Endodermal cell (in vitro differentiated cells): ENCODE measurements at regions not wholly inside any gene's neighbourhood (a gene's known extent, or its start where the extent isn't known, plus 50 kb on each side); places are given as distances from the start of the nearest gene placed in this dataset.

Experiments
- DNase-seq: peaks from one replicate; pipeline ENCODE4 v3.0.0-alpha.2; 2017
- H3K27ac ChIP-seq: 2 replicates; pipeline ENCODE4 v1.5.1; 2013; ENCODE audit warnings: mild to moderate bottlenecking, low read depth, low read length, moderate library complexity
- H3K27me3 ChIP-seq: 2 replicates; pipeline ENCODE4 v1.6.1; 2013; ENCODE audit warnings: mild to moderate bottlenecking, low read length, moderate library complexity; ENCODE audit not compliant: insufficient read depth, control insufficient read depth, poor library complexity, severe bottlenecking
- H3K36me3 ChIP-seq: 2 replicates; pipeline ENCODE4 v1.7.0; 2013; ENCODE audit warnings: mild to moderate bottlenecking, low read length, moderate library complexity; ENCODE audit not compliant: control insufficient read depth, insufficient read depth
- H3K4me1 ChIP-seq: one replicate; pipeline ENCODE4 v1.7.0; 2013; ENCODE audit warnings: low read length; ENCODE audit not compliant: control insufficient read depth, insufficient read depth
- H3K4me3 ChIP-seq: 2 replicates; pipeline ENCODE4 v1.5.1; 2013; ENCODE audit warnings: mild to moderate bottlenecking, low read length, moderate library complexity
- H3K9ac ChIP-seq: 2 replicates; pipeline ENCODE4 v1.6.1; 2013; ENCODE audit warnings: mild to moderate bottlenecking, low read length, moderate library complexity; ENCODE audit not compliant: poor library complexity, severe bottlenecking; ENCODE audit errors: extremely low read depth
- H3K9me3 ChIP-seq: 2 replicates; pipeline ENCODE4 v1.6.1; 2013; ENCODE audit warnings: mild to moderate bottlenecking, low read length, moderate library complexity; ENCODE audit not compliant: control insufficient read depth
- H3K27ac Mint-ChIP-seq: 2 replicates; pipeline ENCODE4 v1.8.0; 2020; ENCODE audit warnings: mixed read lengths
- H3K27me3 Mint-ChIP-seq: 2 replicates; pipeline ENCODE4 v1.8.0; 2021; ENCODE audit warnings: mild to moderate bottlenecking, mixed read lengths; ENCODE audit not compliant: insufficient read depth
- H3K36me3 Mint-ChIP-seq: 2 replicates; pipeline ENCODE4 v1.8.0; 2020; ENCODE audit warnings: low read depth, mixed read lengths
- H3K4me1 Mint-ChIP-seq: 2 replicates; pipeline ENCODE4 v1.8.0; 2020; ENCODE audit warnings: mixed read lengths
- H3K4me3 Mint-ChIP-seq: 2 replicates; pipeline ENCODE4 v1.8.0; 2020; ENCODE audit warnings: mild to moderate bottlenecking, moderate library complexity, mixed read lengths
- H3K9me3 Mint-ChIP-seq: 2 replicates; pipeline ENCODE4 v1.8.0; 2020; ENCODE audit warnings: mild to moderate bottlenecking, mixed read lengths
- CTCF ChIP-seq: fragments of 200-600 bp; sonication (generic); conservative IDR thresholded peaks from 2 replicates; pipeline ENCODE4 v1.5.0; 2021; ENCODE audit warnings: antibody characterized with exemption, mild to moderate bottlenecking
- WGBS, 2 experiments: methylation state at CpG; one replicate each; pipeline versions ENCODE4 v1.1.5 to v1.1.7; 2013; ENCODE audit warnings: missing lambda C conversion rate in 2 of 2, mixed read lengths in 1 of 2; ENCODE audit not compliant: insufficient coverage in 1 of 2, insufficient read length in 1 of 2; 5-methylcytosine and 5-hydroxymethylcytosine counted together

- Histone ChIP-seq H3K36me3 (no peaks in the 10 kb centered on the region), H3K27me3 (peaks cover 46% of the 10 kb centered on the region), H3K9me3 (no peaks in the 10 kb centered on the region), H3K4me3 (no peak overlapping the region), H3K4me1 (peaks cover 6% of the 10 kb centered on the region), H3K9ac (no peak overlapping the region), H3K27ac (no peak overlapping the region)
- H3K4me1 Mint-ChIP-seq: peaks cover 11% of the 10 kb centered on the region
- peaks cover 13% of the 10 kb centered on the region for H3K27me3 Mint-ChIP-seq
- H3K27ac Mint-ChIP-seq: no peak overlapping the region
- no peak for DNase-seq
- no peaks in the 10 kb centered on the region for H3K36me3 Mint-ChIP-seq
- no peak overlapping the region for H3K4me3 Mint-ChIP-seq
- 88 to 100% methylated on average over 1 to 3 of the region's 3 CpGs for WGBS, 2 experiments
- no peak for TF ChIP-seq CTCF
- H3K9me3 Mint-ChIP-seq: no peaks in the 10 kb centered on the region
Observed at GRCh38 chr10:8978100-8978499, 923.6 kb downstream of the GATA3 start.

- H3K4me3 ChIP-seq: no peak overlapping the region
- peaks cover 45% of the 10 kb centered on the region for H3K27me3 ChIP-seq
- H3K9me3 Mint-ChIP-seq: peaks cover 4% of the 10 kb centered on the region
- H3K27me3 Mint-ChIP-seq: peaks cover 13% of the 10 kb centered on the region
- WGBS, 2 experiments: 91 to 100% methylated on average over 1 to 4 of the region's 4 CpGs
- no peak overlapping the region for H3K27ac Mint-ChIP-seq
- H3K9ac ChIP-seq: no peak overlapping the region
- no peak overlapping the region for H3K27ac ChIP-seq
- no peaks in the 10 kb centered on the region for H3K36me3 ChIP-seq
- DNase-seq: no peak
- no peaks in the 10 kb centered on the region for H3K9me3 ChIP-seq
- TF ChIP-seq CTCF: no peak
- H3K36me3 Mint-ChIP-seq: no peaks in the 10 kb centered on the region
- no peak overlapping the region for H3K4me3 Mint-ChIP-seq
- peaks cover 11% of the 10 kb centered on the region for H3K4me1 Mint-ChIP-seq
- H3K4me1 ChIP-seq: peaks cover 6% of the 10 kb centered on the region
Observed at GRCh38 chr10:8979976-8980375, 925.5 kb downstream of the GATA3 start.

GRCh38 chr10:8981277-8981676, 926.8 kb downstream of the GATA3 start:
- Histone ChIP-seq H3K9me3 (no peaks in the 10 kb centered on the region), H3K36me3 (no peaks in the 10 kb centered on the region), H3K9ac (no peak overlapping the region), H3K27me3 (peaks cover 44% of the 10 kb centered on the region), H3K4me1 (no peaks in the 10 kb centered on the region), H3K27ac (no peak overlapping the region), H3K4me3 (no peak overlapping the region)
- H3K36me3 Mint-ChIP-seq: no peaks in the 10 kb centered on the region
- no peak overlapping the region for H3K4me3 Mint-ChIP-seq
- peaks cover 13% of the 10 kb centered on the region for H3K27me3 Mint-ChIP-seq
- 93% methylated on average over 2 of the region's 2 CpGs; no CpG with 5 or more reads in 1 of the 2 experiments for WGBS, 2 experiments
- no peak overlapping the region for H3K27ac Mint-ChIP-seq
- TF ChIP-seq CTCF: no peak
- H3K4me1 Mint-ChIP-seq: peaks cover under 1% of the 10 kb centered on the region
- DNase-seq: no peak
- H3K9me3 Mint-ChIP-seq: peaks cover 4% of the 10 kb centered on the region
